ENCODE measurements at regions not wholly inside any gene's neighbourhood (a gene's known extent, or its start where the extent isn't known, plus 50 kb on each side); places are given as distances from the start of the nearest gene placed in this dataset.

DNA sequence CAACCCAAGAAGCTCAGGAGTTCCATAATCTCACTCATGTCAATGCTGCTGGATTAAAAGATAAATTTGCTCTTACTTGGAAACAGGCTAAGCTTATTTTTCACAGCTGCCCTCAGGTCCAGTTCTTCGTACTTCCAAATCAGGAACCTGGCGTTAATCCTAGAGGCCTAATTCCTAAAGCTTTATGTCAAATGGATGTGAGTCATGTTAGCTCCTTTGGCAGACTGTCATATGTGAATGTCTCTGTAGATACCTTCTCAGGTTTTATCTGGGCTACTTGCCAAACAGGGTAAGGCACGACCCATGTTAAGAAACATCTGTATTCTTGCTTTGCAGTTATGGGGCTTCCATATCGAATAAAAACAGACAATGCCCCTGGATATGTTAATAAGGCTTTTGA is 504.6 kb downstream of the ALG10 start:
- no peak for DNase-seq

DNA sequence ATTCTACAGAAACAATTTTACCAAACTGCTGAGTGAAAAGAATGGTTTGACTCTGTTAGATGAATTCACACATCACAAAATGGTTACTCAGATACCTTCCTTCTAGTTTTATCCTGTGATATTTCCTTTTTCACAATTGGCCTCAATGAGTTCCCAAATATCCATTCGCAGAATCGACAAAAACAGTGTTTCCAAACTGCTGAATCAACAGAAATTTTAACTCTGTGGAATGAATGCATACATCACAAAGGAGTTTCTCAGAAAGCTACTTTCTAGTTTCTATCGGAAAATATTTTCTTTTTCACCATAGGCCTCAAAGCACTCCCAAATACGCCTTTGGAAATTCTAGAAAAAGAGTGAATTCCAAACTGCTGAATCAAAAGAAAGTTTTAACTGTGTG is 525.0 kb downstream of the ALG10 start:
- no peak for DNase-seq

DNA sequence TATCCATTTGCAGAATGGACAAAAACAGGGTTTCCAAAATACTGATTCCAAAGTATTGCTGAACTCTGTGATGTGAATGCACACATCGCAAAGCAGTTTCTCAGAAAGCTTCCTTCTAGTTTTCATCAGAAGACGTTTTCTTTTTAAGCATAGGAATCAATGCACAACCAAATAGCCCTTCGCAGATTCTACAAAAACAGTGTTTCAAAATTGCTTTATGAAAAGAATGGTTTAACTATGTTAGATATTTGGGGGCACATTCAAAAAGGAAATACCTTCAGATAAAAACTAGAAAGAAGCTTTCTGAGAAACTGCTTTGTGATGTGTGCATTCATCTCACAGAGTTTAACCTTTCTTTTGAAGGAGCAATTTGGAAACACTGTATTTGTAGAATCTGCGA is 569.7 kb downstream of the ALG10 start:
- DNase-seq, result no peak

DNA sequence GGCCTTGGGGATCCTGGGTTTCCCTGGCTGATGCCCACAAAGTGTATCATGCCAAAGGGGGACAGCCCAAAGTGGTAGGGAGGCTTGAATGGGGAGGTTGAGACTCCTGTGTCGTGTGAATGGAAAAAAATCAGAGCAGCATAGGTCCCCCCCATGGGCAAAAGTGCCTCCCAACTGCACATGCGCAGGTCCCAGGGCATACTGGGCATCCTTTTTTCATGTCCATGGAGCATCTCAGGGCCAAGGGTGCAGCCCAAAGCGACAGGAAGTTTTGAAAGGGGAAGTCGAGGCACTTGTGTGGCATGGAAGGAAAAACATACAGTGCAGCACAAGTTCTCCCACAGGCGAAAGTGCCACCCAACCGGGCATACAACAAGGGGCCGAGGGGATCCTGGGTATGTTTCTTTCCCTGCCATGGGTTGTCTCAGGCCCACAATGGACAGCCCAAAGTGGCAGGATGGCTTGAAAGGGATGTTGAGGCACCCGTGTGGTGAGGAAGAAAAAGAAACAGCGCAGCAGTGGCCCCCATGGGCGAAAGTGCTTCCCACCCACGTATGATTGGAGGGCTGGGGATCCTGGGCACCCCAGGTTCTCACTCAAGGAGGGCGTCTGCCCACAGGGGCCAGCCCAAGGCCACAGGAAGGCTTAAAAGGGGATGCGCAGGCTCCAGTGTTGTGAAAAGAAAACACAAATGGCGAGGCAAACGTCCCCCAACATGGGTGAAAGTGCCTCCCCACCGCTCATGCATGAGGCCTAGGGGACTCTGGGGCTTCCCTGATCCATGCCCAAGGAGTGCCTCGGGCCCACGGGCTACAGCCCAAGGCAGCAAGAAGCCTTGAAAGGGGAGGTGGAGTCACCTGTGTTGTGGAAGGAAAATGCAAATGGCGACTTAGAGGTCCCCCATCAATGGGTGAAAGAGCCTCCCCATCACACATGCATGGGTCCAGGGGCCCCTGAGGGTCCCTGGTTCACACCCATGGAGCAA is 573.7 kb downstream of the ALG10 start:
- DNase-seq, result no peak

DNA sequence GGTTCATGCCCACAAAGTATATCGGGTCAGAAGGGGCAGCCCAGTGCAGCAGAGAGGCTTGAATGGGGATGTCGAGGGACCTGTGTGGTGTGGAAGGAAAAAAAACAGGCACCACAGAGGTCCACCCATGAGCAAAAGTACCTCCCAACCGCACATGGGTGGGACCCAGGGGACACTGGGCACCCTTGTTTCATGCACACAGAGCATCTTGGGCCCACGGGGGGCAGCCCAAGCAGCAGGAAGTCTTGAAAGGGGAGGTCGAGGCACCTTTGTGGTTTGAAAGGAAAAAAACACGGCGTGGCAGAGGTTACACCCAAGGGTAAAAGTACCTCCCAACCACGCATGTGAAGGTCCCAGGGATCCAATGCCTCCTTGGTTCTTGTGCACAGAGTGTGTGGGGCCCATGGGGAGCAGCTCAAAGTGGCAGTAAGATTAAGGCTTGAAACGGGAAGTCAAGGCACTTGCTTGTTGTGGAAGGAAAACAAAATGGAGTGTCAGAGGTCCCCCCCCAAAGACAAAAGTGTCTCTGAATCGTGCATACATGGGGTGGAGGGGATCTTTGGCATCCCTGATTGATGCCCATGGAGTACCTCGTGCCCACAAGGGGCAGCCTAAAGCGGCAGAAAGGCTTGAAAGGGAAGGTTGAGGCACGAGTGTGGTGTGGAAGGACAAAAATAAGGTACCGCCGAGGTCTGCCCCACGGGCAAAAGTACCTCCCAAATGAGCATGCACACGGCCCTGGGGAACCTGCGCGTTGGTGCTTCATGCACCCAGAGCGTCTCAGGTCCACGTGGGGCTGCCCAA is 575.5 kb downstream of the ALG10 start:
- no peak for DNase-seq

DNA sequence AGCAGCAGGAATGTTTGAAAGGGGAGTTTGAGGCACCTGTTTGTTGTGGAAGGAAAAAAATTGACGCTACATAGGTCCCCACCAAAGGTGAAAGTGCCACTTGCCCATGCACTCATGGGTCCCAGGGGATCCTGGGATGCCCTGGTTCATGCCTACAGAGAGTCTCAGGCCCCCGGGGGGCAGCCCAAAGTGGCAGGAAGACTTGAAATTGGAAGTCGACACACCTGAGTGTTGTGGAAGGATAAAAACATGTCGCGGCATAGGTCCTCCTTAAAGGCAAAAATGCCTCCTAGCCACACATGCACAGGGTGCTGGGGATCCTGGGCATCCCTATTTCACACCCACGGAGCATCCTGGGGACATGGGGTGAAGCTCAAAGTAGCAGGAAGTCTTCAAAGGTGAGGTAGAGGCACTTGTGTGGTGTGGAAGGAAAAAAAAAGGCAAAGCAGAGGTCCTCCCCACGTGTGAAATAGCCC is 576.1 kb downstream of the ALG10 start:
- no peak for DNase-seq

DNA sequence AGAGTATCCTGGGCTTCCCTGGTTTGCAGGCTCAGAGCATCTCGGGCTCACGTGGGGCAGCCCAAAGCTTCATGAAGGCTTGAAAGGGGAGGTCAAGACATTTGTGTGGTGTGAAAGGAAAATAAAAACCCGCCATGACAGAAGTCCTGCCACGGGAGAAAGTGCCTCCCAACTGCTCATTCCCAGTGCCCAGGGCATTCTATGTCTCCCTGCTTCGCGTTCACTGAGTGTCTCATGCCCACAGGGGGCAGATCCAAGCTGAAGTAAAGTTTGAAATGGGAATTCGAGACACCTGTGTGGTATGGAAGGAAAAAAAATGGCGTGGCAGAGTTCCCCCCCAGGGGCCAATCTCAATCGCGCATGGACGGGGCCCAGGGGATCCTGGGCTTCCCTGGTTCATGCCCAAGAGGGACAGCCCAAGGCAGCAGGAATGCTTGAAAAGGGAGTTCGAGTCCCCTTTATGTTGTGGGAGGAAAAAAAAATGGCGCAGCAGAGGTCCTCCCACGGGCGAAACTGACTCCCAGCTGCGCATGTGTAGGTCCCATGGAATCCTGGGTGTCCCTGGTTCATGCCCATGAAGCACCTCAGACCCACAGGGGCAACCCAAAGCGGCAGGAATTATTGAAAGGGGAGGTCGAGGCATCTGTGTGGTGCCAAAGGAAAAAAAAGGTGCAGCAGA is 576.7 kb downstream of the ALG10 start:
- no peak for DNase-seq

DNA sequence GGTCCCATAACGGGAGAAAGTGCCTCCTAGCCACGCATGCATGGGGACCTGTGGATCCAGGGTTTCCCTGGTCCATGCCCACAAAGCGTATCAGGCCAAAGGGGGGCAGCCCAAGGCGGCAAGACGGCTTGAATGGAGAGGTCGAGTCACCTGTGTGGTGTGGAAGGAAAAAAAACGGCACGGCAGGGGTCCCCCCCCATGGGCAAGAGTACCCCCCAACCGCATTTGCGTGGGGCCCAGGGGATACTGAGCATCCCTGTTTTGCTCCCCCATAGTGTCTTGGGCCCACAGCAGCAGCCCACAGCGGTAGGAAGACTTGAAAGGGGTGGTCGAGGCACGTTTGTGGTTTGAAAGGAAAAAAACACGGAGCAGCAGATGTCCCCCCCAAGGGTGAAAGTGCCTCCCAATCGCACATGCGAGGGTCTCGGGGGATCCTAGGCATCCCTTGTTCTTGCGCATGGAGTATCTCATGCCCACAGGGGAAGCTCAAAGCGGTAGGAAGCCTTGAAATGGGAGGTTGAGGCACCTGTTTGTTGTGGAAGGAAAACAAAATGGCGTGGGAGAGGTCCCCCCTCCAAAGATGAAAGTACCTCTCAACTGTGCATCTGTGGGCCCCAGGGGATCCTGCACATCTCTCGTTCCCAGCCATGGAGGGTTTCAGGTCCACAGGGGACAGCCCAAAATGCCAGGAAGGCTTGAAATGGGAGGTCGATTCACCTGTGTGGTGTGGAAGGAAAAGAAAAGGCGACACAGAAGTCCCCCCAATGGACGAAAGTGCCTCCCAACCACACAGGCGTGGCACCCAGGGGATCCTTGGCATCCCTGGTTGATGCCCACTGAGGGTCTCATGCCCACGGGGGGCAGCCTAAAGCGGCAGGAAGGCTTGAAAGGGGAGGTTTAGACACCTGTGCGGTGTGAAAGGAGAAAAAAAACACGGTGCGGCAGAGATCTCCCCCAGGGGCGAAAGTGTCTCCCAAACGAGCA is 577.5 kb downstream of the ALG10 start:
- DNase-seq, result no peak

DNA sequence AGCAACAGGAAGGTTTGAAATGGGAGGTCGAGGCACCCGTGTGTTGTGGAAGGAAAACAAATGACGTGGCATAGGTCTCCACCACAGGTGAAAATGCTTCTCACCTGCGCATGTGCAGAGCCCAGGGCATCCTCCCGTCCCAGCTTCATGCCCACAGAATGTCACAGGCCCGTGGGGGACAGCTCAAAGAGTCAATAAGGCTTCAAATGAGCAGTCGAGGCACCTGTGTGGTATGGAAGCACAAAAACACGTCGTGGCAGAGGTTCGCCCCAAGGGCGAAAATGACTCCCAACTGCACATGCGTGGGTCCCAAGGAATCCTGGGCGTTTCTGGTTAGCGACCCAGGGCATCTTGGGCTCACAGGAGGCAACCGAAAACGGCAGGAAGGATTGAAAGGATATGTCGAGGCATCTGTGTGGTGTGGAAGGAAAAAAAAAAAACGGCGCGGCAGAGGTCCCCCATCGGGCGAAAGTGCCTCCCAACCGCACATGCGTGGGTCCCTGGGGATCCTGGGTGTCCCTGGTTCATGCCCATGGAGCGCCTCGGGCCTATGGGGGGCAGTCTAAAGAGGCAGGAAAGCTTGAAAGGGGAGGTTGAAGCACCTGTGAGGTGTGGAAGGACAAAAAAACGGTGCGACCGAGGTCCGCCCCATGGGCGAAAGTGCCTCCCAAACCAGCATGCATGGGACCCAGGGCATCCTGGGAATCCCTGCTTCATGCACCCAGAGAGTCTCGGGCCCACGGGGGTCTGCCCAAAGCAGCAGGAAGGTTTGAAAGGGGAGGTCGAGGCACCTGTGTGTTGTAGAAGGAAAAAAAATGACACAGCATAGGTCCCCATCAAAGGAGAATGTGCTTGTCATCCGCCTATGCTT is 578.5 kb downstream of the ALG10 start:
- DNase-seq, result no peak

DNA sequence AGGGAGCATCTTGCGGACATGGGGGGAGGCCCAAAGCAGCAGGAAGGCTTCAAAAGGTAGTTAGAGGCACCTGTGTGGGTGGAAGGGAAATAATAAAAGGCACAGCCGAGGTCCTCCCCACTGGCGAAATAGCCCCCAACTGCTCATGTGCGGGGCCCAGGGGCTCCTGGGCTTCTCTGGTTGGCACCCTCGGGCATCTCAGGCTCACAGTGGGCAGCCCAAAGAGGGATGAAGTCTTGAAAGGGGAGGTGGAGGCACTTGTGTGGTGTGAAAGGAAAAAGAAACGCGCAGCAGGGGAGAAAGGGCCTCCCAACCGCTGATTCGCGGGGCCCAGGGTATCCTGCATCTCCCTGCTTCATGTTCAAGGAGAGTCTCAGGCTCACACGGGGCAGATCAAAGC is 579.4 kb downstream of the ALG10 start:
- no peak for DNase-seq

DNA sequence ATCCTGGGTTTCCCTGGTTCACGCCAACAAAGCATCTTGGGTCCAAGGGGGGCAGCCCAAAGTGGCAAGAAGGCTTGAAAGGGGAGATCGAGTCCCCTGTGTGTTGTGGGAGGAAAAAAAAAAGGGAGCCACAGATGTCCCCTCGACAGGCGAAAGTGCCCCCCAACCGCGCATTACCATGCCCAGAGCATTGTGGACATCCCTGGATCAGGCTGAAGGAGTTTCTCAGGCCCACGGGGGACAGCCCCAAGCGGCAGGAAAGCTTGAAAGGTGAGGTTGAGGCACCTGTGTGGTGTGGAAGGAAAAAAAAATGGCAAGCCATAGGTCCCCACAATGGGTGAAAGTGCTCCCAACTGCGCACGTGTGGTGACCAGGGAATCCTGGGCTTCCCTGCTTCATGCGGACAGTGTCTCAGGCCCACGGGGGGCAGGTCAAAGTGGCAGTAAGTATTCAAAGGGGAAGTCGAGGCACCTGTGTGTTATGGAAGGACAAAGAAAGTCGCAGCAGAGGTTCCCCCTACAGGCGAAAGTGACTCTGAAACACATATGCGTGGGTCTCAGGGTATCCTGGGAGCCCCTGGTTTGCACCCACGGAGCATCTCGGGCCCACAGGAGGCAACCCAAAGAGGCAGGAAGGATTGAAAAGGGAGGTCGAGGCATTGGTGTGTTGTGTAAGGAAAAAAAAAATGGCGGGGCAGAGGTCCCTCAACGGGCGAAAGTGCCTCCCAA is 580.1 kb downstream of the ALG10 start:
- no peak for DNase-seq

DNA sequence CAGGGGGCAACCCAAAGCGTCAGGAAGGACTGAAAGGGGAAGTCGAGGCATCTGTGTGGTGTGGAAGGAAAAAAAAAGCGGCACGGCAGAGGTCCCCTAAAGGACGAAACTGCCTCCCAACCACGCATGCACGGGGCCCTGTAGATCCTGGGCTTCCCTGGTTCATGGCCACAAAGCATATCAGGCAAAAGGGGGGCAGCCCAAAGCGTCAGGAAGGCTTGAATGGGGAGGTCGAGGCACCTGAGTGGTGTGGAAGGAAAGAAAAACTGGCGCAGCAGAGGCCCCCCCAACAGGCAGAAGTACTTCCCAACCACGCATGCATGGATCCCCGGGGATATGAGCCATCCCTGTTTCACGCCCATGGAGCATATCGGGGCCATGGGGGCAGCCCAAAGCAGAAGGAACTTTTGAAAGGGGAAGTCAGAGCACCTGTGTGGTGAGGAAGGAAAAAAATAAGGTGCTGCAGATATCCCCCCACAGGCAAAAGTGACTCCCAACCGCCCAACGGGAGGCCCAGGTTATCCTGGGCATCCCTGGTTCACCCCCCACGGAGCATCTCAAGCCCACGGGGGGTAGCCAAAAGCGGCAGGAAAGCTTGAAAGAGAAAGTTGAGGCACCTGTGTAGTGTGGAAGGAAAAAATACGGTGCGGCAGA is 581.2 kb downstream of the ALG10 start:
- DNase-seq, result no peak

DNA sequence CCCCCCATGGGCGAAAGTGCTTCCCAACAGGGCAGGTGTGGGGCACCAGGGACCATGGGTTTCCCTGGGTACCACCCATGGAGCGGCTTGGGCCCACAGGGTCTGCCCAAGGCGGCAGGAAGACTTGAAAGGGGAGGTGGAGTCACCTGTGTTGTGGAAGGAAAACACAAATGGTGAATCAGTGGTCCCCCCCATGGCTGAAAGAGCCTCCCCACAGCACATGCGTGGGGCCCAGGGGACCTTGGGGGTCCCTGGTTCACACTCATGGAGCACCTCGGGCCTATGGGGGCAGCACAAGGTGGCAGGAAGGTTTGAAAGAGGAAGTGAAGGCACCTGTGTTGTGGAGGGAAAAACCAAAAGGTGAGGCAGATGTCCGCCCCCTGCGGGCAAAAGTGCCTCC is 581.9 kb downstream of the ALG10 start:
- no peak for DNase-seq

DNA sequence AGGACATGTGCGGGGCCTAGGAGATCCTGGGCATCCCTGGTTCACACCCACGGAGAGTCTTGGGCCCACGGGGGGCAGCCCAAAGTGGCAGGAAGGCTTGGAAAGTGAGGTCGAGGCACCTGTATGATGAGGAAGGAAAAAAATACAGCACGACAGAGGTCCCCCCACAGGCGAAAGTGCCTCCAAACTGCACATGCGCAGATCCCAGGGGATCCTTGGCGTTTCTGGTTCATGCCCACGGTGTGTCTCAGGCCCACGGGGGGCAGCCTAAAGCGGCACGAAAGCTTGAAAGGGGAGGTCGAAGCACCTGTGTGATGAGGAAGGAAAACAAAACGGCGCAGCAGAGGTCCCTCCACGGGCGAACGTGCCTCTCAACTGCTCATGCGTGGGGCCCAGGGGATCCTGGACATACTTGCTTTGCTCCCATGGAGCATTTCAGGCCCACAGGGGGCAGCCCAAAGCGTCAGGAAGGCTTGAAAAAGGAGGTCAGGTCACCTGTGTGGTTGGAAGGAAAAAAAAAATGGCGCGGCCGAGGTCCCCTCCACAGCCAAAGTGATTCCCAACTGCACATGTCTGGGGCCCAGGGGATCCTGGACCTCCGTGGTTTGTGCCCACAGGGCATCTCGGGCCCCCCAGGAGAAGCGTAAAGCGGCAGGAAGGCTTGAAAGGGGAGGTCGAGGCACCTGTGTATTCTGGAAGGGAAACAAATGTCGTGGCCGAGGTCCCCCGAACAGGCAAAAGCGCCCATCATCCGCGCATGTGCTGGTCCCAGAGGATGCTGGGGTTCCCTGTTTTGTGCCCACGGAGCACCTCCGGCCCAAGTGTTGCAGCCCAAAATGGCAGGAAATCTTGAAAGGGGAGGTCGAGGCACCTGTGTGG is 582.6 kb downstream of the ALG10 start:
- DNase-seq, result no peak

DNA sequence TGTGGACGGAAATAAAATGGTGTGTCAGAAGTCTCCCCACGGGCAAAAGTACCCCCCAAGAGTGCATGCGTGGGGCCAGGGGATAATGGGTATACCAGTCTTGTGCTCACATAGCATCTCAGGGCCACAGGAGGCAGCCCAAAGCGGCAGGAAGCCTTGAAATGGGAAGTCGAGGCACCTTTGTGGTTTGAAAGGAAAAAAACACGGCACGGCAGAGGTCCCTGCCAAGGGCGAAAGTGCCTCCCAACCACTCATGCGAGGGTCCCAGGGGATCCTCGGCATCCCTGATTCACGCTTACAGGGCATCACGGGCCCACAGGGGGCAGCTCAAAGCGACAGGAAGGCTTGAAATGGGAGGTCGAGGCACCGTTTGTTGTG is 583.2 kb downstream of the ALG10 start:
- DNase-seq, result no peak

DNA sequence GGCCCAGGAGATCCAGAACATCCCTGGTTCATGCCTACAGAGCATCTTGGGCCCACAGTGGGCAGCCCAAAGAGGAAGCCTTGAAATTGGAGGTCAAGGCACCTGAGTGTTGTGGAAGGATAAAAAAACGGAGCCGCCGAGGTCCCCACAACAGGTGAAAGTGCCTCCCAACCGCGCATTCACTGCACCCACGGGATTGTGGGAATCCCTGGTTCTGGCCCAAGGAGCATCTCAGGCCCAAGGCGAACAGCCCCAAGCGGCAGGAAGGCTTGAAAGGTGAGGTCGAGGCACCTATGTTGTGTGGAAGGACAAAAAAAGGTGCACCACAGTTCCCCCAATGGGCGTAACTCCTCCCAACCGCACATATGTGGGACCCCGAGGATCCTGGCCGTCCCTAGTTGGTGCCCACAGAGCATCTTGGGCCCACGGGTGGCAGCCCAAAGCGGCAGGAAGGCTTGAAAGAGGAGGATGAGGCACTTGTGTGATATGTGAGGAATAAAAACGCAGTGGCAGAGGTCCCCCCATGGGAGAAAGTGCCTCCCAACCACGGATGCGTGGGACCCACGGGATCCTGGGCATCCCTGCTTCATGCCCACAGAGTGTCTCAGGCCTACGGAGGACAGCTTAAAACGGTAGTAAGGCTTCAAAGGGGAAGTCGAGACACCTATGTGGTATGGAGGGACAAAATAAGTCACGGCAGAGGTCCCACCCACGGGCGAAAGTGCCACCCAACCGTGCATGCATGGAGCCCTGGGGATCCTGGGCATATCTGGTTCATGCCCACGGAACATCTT is 583.9 kb downstream of the ALG10 start:
- no peak for DNase-seq

DNA sequence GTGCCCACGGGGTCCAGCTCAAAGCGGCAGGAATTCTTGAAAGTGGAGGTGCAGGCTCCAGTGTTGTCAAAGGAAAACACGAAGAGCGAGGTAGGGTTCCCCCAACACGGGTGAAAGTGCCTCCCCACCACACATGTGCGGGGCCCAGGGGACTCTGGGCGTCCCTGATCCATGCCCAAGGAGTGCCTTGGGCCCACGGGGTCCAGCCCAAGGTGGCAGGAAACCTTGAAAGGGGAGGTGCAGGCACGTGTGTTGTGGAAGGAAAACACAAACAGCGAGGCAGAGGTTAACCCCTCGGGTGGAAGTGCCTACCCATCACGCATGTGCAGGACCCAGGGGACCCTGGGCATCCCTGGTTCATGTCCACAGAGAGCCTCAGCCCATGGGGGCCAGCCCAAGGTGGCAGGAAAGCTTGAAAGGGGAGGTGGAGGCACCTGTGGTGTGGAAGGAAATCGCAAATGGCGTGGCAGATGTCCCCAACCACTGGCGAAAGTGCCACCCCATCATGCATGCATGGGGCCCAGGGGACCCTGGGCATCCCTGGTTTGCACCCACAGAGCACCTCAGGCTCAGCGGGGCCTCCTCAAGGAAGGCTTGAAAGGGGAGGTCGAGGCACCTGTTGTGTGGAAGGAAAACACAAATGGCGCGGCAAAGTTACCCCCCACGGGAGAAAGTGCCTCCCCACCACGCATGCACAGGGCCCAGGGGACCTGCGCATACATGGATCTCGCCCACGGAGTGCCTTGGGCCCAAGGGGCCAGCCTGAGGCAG is 584.6 kb downstream of the ALG10 start:
- no peak for DNase-seq

Data from NCI-H1417 treated with DMSO at 0.1 percent for 48 hours (cell line).